ENCODE measurements at regions not wholly inside any gene's neighbourhood (a gene's known extent, or its start where the extent isn't known, plus 50 kb on each side); places are given as distances from the start of the nearest gene placed in this dataset.

DNA sequence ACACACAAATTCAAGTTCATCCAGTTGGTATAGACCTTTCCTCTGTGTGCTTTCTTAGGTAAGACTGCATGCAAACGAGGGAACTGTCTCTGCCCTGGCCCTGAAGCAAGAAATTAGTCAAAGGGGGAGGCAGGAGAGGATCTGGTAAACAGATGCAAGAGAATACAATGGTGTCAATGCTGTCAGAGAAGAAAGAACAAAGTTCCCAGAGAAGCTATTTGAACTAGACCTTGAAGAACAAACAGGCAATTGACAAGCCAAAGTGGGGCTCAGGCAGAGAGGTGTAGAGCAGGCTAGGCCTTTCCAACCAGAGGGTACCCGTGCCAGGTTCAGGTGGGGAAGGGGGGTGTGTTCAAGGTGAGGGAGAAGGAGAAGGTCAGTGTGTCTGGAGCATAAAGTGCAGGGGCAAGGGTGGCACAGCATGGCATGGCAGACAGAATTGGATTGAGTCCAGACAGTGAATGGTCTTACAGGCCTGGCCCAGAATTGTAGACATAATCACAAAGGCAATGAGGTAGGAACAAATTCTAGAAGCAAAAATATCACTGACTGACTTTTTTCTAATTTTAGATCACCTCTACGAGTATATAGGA, 95.0 kb upstream of the STARD13 start:
- TF ChIP-seq, protein P1, sequence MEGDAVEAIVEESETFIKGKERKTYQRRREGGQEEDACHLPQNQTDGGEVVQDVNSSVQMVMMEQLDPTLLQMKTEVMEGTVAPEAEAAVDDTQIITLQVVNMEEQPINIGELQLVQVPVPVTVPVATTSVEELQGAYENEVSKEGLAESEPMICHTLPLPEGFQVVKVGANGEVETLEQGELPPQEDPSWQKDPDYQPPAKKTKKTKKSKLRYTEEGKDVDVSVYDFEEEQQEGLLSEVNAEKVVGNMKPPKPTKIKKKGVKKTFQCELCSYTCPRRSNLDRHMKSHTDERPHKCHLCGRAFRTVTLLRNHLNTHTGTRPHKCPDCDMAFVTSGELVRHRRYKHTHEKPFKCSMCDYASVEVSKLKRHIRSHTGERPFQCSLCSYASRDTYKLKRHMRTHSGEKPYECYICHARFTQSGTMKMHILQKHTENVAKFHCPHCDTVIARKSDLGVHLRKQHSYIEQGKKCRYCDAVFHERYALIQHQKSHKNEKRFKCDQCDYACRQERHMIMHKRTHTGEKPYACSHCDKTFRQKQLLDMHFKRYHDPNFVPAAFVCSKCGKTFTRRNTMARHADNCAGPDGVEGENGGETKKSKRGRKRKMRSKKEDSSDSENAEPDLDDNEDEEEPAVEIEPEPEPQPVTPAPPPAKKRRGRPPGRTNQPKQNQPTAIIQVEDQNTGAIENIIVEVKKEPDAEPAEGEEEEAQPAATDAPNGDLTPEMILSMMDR (IDR thresholded peaks at IDR 0.05): no peak
- no peak for TF ChIP-seq POLR2AphosphoS5 (IDR thresholded peaks at IDR 0.05)
- TF ChIP-seq POLR2A (IDR thresholded peaks at IDR 0.05; ENCODE audit: low read depth): no peak
- TF ChIP-seq EP300 (IDR thresholded peaks at IDR 0.05): no peak

Data from esophagus muscularis mucosa (tissue), 4 donors.